HEK293 (cell line): ENCODE measurements at regions not wholly inside any gene's neighbourhood (a gene's known extent, or its start where the extent isn't known, plus 50 kb on each side); places are given as distances from the start of the nearest gene placed in this dataset.

ENCODE experiments used
- CTCF ChIA-PET: fragments of 350-600 bp; formaldehyde crosslinking; extraction: SDS; loops from one replicate; lab custom pipeline; 2021; ENCODE audit warnings: antibody characterized with exemption; lab: Yijun Ruan, JAX
- POLR2A ChIA-PET: fragments of 300-600 bp; formaldehyde crosslinking; extraction: SDS; loops from one replicate; lab custom pipeline; 2020; ENCODE audit warnings: antibody characterized with exemption, inconsistent platforms; lab: Yijun Ruan, JAX
- H3K27ac ChIP-seq: fragments of 200-500 bp; sonication (Bioruptor generic); 2 replicates; pipeline ENCODE4 v1.5.1; 2014; ENCODE audit warnings: low read depth, low read length, control low read depth, inconsistent platforms; ENCODE audit errors: extremely low read depth
- H3K36me3 ChIP-seq, 2 experiments: fragments of 200-500 bp in 1 of 2; sonication (Bioruptor generic) in 1 of 2; 1 replicate in 1 of 2; 2 replicates in 1 of 2; pipeline ENCODE4 v1.5.1; 2014 to 2017; ENCODE audit warnings: inconsistent platforms in 2 of 2, low read length in 2 of 2; ENCODE audit not compliant: control insufficient read depth in 2 of 2, insufficient read depth in 1 of 2
- H3K4me1 ChIP-seq: fragments of 200-500 bp; sonication (Bioruptor generic); 2 replicates; pipeline ENCODE4 v1.5.1; 2014; ENCODE audit warnings: mild to moderate bottlenecking, low read length, inconsistent platforms; ENCODE audit not compliant: control insufficient read depth, insufficient read depth
- H3K4me3 ChIP-seq: 2 replicates; pipeline ENCODE4 v1.5.1; 2011; ENCODE audit warnings: low read depth, mild to moderate bottlenecking, control low read depth, low read length, moderate library complexity
- H3K9me3 ChIP-seq: fragments of 200-500 bp; sonication (Bioruptor generic); 2 replicates; pipeline ENCODE4 v1.5.1; 2014; ENCODE audit warnings: low read depth, low read length, inconsistent platforms; ENCODE audit not compliant: control insufficient read depth, insufficient read depth
- BCL11B ChIP-seq: fragments of 450-650 bp; formaldehyde crosslinking; IDR thresholded peaks from 2 replicates; pipeline ENCODE4 v1.5.1; 2016; ENCODE audit warnings: low read depth, missing biosample characterization, missing genetic modification characterization
- FEZF1 ChIP-seq: fragments of 450-650 bp; formaldehyde crosslinking; IDR thresholded peaks from 2 replicates; pipeline ENCODE4 v1.5.1; 2016; ENCODE audit warnings: missing biosample characterization, missing genetic modification characterization
- GLIS1 ChIP-seq: fragments of 450-650 bp; formaldehyde crosslinking; IDR thresholded peaks from 2 replicates; pipeline ENCODE4 v1.5.1; 2016; ENCODE audit warnings: missing biosample characterization, missing genetic modification characterization
- HOXC10 ChIP-seq: sonication (generic); formaldehyde crosslinking; IDR thresholded peaks from 2 replicates; pipeline ENCODE4 v1.8.1; 2023; ENCODE audit warnings: mild to moderate bottlenecking, missing genetic modification reagents
- MEIS1 ChIP-seq: sonication (generic); formaldehyde crosslinking; IDR thresholded peaks from 2 replicates; pipeline ENCODE4 v1.8.1; 2022; ENCODE audit warnings: missing genetic modification reagents, mild to moderate bottlenecking, borderline replicate concordance
- OSR2 ChIP-seq: fragments of 450-650 bp; formaldehyde crosslinking; IDR thresholded peaks from 2 replicates; pipeline ENCODE4 v1.5.1; 2016; ENCODE audit warnings: missing biosample characterization, missing genetic modification characterization
- PRDM1 ChIP-seq: fragments of 450-650 bp; formaldehyde crosslinking; IDR thresholded peaks from 2 replicates; pipeline ENCODE4; 2016; ENCODE audit warnings: missing biosample characterization, missing genetic modification characterization
- TRIM28 ChIP-seq: IDR thresholded peaks from 2 replicates; pipeline ENCODE4 v1.6.1; 2011; ENCODE audit warnings: low read length, control low read depth, borderline replicate concordance
- WT1 ChIP-seq: fragments of 450-650 bp; formaldehyde crosslinking; IDR thresholded peaks from 2 replicates; pipeline ENCODE4 v1.5.1; 2016; ENCODE audit warnings: missing biosample characterization, missing genetic modification characterization
- ZNF274 ChIP-seq, 2 experiments: fragments of 200-500 bp in 1 of 2; fragments of 450-650 bp in 1 of 2; sonication (Bioruptor generic) in 1 of 2; formaldehyde crosslinking in 1 of 2; IDR thresholded peaks; 2 replicates each; pipeline versions ENCODE4 v1.5.1 to v1.6.1; 2014 to 2016; ENCODE audit warnings: borderline replicate concordance in 1 of 2, inconsistent platforms in 1 of 2, low read length in 1 of 2, missing biosample characterization in 1 of 2, missing genetic modification characterization in 1 of 2
- ZNF610 ChIP-seq: fragments of 450-650 bp; formaldehyde crosslinking; IDR thresholded peaks from 2 replicates; pipeline ENCODE4 v1.5.1; 2016; ENCODE audit warnings: missing biosample characterization, missing genetic modification characterization, borderline replicate concordance
- ZNF623 ChIP-seq: fragments of 450-650 bp; formaldehyde crosslinking; IDR thresholded peaks from 2 replicates; pipeline ENCODE4 v1.5.1; 2016; ENCODE audit warnings: missing biosample characterization, missing genetic modification characterization
- ZNF664 ChIP-seq: fragments of 450-650 bp; formaldehyde crosslinking; IDR thresholded peaks from 2 replicates; pipeline ENCODE4 v1.5.1; 2016; ENCODE audit warnings: missing biosample characterization, missing genetic modification characterization
- ZNF785 ChIP-seq: fragments of 450-650 bp; formaldehyde crosslinking; IDR thresholded peaks from 2 replicates; pipeline ENCODE4 v1.5.1; 2016; ENCODE audit warnings: missing biosample characterization, missing genetic modification characterization
- ZXDB ChIP-seq: fragments of 450-650 bp; formaldehyde crosslinking; IDR thresholded peaks from 2 replicates; pipeline ENCODE4 v1.5.1; 2016; ENCODE audit warnings: missing biosample characterization, missing genetic modification characterization
- TF ChIP-seq, protein P1 (sequence below): fragments of 450-650 bp; formaldehyde crosslinking; IDR thresholded peaks from 2 replicates; pipeline ENCODE4 v1.5.1; 2017; ENCODE audit warnings: missing biosample characterization, mild to moderate bottlenecking, missing genetic modification characterization, moderate library complexity
- TF ChIP-seq, protein P2 (sequence below): fragments of 450-650 bp; formaldehyde crosslinking; optimal IDR thresholded peaks from 2 replicates; pipeline ENCODE3; 2016; ENCODE audit warnings: missing biosample characterization, mild to moderate bottlenecking, missing genetic modification characterization
- TF ChIP-seq, protein P3 (sequence below): fragments of 450-650 bp; formaldehyde crosslinking; IDR thresholded peaks from 2 replicates; pipeline ENCODE4 v1.5.1; 2016; ENCODE audit warnings: missing biosample characterization, missing genetic modification characterization
- TF ChIP-seq, protein P4 (sequence below): fragments of 450-650 bp; formaldehyde crosslinking; IDR thresholded peaks from 2 replicates; pipeline ENCODE4 v1.5.1; 2016; ENCODE audit warnings: missing biosample characterization, missing genetic modification characterization

DNA sequence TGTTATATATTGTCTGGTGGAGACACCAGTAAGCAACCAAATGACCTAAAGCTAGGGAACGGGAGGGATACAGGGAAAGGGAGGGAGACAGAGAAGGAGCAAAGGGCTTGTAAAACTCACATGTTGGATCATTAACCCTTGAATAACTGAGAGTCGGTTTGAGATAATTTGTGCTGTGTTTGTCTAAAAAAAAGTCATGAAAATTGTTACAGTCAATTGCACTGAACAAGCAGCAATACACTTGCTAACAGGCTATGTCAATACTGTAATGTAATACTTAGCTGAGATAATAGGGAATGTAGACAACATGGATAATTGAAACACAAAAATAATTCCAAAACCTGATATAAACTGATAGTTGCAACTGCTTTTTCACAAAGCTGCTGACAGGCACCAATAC is 71.3 kb upstream of the ZNF521 start (continued):
- TF ChIP-seq TRIM28, result peak; percentile 44; the same call in 1 of the 2 replicates
- TF ChIP-seq ZNF664 (tag by site-specific recombination), result peak; percentile 48; the same call in 1 of the 2 replicates
- TF ChIP-seq FEZF1 (tag by site-specific recombination), result peak; percentile 66
- no peak for TF ChIP-seq ZNF274 (IDR thresholded peaks at IDR 0.05; ENCODE audit: low read length)
- TF ChIP-seq ZNF274 (tag by site-specific recombination; IDR thresholded peaks at IDR 0.05; ENCODE audit: borderline replicate concordance), result no peak
- TF ChIP-seq, protein P1, sequence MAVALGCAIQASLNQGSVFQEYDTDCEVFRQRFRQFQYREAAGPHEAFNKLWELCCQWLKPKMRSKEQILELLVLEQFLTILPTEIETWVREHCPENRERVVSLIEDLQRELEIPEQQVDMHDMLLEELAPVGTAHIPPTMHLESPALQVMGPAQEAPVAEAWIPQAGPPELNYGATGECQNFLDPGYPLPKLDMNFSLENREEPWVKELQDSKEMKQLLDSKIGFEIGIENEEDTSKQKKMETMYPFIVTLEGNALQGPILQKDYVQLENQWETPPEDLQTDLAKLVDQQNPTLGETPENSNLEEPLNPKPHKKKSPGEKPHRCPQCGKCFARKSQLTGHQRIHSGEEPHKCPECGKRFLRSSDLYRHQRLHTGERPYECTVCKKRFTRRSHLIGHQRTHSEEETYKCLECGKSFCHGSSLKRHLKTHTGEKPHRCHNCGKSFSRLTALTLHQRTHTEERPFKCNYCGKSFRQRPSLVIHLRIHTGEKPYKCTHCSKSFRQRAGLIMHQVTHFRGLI (tag by site-specific recombination), result no peak
- TF ChIP-seq HOXC10, result no peak

DNA sequence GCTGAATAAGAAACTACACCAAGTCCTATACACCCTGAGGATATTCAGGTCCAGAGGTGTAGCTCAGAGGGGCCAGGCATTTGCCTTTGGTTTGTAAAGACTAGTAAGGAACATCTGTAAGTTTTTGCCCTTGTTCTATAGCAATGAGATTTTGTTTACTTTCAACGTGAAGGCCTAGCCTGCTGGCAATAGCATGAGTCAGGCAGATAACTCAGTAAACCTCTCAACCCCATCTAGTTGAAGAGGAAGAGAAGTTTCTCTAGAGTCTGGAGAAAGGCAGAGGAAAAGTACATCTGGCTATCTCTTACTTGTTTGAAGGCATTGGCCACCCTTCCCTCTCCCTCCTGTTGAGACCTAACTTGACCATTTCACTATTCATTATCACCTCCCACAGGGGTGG is 70.3 kb upstream of the ZNF521 start:
- ChIA-PET POLR2A (no interaction called here), CTCF (no interaction called here)
- Histone ChIP-seq H3K4me1 (no peaks in the 10 kb centered on the region), H3K27ac (no peak overlapping the region), H3K36me3 (no peaks in the 10 kb centered on the region), H3K4me3 (no peak overlapping the region), H3K9me3 (no peaks in the 10 kb centered on the region)
- 0 out of 2 replicates have a peak, but pooled peaks have one; percentile 16 for TF ChIP-seq PRDM1 (tag by site-specific recombination)
- no peak for TF ChIP-seq BCL11B (tag by site-specific recombination)

DNA sequence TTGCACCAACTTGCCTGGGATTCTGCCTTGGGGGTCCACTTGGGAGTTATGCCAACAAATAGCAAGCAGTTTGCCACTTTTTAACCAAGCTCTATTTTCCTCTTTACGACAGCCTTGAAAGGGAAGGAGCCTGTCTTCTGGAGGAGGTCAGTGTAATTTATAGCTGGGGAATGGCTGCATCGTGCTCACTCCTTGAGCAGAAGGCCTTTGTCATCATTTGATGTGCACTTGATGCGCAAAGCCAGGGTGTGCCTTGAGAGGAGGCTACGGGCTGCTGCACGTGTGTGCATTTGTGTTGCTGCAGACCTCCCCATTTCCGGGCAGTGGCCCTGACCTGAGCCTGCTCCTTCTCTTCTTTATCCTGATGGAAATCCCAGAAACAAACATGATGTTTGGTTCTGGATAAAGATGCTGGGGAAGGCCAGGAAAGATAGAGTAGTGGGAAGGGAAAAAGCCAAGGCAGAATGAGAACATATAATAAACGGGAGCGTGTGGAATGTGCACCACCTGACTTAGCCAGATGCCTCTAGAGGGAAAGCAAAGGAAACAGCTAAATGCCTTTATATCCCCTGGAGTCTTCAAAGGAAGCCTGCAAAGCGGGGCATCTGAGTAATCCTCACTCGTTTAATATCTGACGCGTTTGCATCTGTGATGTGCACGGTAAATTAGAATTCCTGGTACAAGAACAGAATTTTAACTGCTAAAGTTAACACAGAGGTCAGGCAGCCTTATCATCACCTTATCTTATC is 68.3 kb upstream of the ZNF521 start:
- no peaks in the 10 kb centered on the region for H3K4me1 ChIP-seq
- POLR2A ChIA-PET, result no interaction called here
- CTCF ChIA-PET, result interaction anchor here (0.6 kb wide), 1 partner anchor 14 kb away, joined by 3 read pairs; no protein-coding TSS in a partner anchor
- no peak overlapping the region for H3K4me3 ChIP-seq
- H3K36me3 ChIP-seq, result no peaks in the 10 kb centered on the region
- TF ChIP-seq OSR2 (tag by site-specific recombination), result no peak
- peak; percentile 23; the same call in 1 of the 2 replicates for TF ChIP-seq GLIS1 (tag by site-specific recombination)
- TF ChIP-seq FEZF1 (tag by site-specific recombination), result peak; percentile 75
- H3K27ac ChIP-seq, result no peak overlapping the region
- H3K9me3 ChIP-seq, result no peaks in the 10 kb centered on the region

DNA sequence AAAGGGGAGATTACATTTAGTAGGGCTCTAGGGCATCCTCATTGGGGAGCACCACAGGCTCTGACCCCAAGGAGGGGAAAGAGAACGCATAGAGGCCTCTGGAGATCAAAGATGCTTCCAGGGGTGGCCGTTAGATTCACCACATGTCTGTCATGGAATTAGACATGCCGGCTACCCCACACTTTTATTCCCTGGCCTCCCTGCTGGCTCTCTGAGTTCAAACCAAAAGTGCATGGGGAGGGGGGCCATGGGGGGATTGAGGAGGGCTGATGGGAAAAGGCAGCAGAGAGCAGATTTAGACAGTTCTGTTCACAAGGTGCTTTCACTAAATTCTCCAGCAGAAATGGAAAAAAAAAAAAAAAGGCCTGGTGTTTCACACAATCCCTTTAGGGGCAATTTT is 64.4 kb upstream of the ZNF521 start:
- no peaks in the 10 kb centered on the region for H3K36me3 ChIP-seq
- H3K4me1 ChIP-seq, result no peaks in the 10 kb centered on the region
- H3K4me3 ChIP-seq, result no peak overlapping the region
- no peak overlapping the region for H3K27ac ChIP-seq
- CTCF ChIA-PET, result no interaction called here
- H3K9me3 ChIP-seq, result no peaks in the 10 kb centered on the region
- POLR2A ChIA-PET, result no interaction called here
- TF ChIP-seq, protein P2, sequence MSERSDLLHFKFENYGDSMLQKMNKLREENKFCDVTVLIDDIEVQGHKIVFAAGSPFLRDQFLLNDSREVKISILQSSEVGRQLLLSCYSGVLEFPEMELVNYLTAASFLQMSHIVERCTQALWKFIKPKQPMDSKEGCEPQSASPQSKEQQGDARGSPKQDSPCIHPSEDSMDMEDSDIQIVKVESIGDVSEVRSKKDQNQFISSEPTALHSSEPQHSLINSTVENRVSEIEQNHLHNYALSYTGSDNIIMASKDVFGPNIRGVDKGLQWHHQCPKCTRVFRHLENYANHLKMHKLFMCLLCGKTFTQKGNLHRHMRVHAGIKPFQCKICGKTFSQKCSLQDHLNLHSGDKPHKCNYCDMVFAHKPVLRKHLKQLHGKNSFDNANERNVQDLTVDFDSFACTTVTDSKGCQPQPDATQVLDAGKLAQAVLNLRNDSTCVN (tag by site-specific recombination), result no peak
- no peak for TF ChIP-seq ZNF785 (tag by site-specific recombination)
- no peak for TF ChIP-seq MEIS1 (CRISPR knock-in tag)
- no peak for TF ChIP-seq ZXDB (tag by site-specific recombination)
- TF ChIP-seq, protein P3, sequence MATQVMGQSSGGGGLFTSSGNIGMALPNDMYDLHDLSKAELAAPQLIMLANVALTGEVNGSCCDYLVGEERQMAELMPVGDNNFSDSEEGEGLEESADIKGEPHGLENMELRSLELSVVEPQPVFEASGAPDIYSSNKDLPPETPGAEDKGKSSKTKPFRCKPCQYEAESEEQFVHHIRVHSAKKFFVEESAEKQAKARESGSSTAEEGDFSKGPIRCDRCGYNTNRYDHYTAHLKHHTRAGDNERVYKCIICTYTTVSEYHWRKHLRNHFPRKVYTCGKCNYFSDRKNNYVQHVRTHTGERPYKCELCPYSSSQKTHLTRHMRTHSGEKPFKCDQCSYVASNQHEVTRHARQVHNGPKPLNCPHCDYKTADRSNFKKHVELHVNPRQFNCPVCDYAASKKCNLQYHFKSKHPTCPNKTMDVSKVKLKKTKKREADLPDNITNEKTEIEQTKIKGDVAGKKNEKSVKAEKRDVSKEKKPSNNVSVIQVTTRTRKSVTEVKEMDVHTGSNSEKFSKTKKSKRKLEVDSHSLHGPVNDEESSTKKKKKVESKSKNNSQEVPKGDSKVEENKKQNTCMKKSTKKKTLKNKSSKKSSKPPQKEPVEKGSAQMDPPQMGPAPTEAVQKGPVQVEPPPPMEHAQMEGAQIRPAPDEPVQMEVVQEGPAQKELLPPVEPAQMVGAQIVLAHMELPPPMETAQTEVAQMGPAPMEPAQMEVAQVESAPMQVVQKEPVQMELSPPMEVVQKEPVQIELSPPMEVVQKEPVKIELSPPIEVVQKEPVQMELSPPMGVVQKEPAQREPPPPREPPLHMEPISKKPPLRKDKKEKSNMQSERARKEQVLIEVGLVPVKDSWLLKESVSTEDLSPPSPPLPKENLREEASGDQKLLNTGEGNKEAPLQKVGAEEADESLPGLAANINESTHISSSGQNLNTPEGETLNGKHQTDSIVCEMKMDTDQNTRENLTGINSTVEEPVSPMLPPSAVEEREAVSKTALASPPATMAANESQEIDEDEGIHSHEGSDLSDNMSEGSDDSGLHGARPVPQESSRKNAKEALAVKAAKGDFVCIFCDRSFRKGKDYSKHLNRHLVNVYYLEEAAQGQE (tag by site-specific recombination), result no peak
- TF ChIP-seq ZNF610 (tag by site-specific recombination), result no peak
- no peak for TF ChIP-seq WT1 (tag by site-specific recombination)
- TF ChIP-seq, protein P4, sequence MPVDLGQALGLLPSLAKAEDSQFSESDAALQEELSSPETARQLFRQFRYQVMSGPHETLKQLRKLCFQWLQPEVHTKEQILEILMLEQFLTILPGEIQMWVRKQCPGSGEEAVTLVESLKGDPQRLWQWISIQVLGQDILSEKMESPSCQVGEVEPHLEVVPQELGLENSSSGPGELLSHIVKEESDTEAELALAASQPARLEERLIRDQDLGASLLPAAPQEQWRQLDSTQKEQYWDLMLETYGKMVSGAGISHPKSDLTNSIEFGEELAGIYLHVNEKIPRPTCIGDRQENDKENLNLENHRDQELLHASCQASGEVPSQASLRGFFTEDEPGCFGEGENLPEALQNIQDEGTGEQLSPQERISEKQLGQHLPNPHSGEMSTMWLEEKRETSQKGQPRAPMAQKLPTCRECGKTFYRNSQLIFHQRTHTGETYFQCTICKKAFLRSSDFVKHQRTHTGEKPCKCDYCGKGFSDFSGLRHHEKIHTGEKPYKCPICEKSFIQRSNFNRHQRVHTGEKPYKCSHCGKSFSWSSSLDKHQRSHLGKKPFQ (tag by site-specific recombination), result no peak
- TF ChIP-seq ZNF623 (tag by site-specific recombination), result no peak
